GM10248 (cell line): ENCODE measurements at regions not wholly inside any gene's neighbourhood (a gene's known extent, or its start where the extent isn't known, plus 50 kb on each side); places are given as distances from the start of the nearest gene placed in this dataset.
A peak's percentile ranks its signal among the peaks of the same experiment; 100 is the strongest.

Source experiments
- CTCF ChIA-PET: fragments of 300-600 bp; sonication (Branson Sonifier 250); formaldehyde crosslinking; extraction: SDS; loops from one replicate; lab custom pipeline; 2021; ENCODE audit warnings: antibody characterized with exemption; lab: Yijun Ruan, JAX
- POLR2A ChIA-PET: fragments of 350-650 bp; sonication (Branson Sonifier 250); formaldehyde crosslinking; extraction: SDS; loops from one replicate; lab custom pipeline; 2020; ENCODE audit warnings: antibody characterized with exemption; lab: Yijun Ruan, JAX
- DNase-seq: peaks from one replicate; pipeline ENCODE4 v3.0.0; 2012; ENCODE audit errors: extremely low spot score
- TF ChIP-seq, protein P1 (sequence below): IDR thresholded peaks from 2 replicates; pipeline ENCODE4 v1.5.1; 2012; ENCODE audit warnings: mild to moderate bottlenecking, low read depth; ENCODE audit errors: extremely low read depth, missing control alignments, control extremely low read depth

DNA sequence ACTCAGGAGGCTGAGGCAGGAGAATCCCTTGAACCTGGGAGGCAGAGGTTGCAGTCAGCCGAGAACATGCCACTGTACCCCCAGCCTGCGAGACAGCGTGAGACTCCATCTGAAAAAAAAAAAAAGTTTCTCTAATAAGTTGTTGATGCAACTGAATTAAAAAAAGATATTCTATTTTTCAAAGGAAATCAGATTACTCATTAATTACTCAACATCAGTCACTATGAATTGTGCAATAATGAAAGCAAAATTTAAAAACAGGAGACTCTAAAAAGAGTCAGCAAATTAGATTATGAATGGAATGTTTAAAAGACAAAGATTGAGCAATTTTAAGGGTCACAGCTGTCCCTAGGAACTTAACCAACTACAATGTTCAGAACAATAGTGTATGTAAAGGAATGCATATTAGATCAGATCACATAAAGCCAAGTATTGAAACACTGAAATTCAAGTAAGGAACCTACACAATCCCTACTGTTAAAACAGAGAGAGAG, 60.2 kb upstream of the SLC4A7 start:
- CTCF ChIA-PET = no interaction called here
- TF ChIP-seq, protein P1, sequence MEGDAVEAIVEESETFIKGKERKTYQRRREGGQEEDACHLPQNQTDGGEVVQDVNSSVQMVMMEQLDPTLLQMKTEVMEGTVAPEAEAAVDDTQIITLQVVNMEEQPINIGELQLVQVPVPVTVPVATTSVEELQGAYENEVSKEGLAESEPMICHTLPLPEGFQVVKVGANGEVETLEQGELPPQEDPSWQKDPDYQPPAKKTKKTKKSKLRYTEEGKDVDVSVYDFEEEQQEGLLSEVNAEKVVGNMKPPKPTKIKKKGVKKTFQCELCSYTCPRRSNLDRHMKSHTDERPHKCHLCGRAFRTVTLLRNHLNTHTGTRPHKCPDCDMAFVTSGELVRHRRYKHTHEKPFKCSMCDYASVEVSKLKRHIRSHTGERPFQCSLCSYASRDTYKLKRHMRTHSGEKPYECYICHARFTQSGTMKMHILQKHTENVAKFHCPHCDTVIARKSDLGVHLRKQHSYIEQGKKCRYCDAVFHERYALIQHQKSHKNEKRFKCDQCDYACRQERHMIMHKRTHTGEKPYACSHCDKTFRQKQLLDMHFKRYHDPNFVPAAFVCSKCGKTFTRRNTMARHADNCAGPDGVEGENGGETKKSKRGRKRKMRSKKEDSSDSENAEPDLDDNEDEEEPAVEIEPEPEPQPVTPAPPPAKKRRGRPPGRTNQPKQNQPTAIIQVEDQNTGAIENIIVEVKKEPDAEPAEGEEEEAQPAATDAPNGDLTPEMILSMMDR = no peak
- DNase-seq = no peak
- POLR2A ChIA-PET = no interaction called here

DNA sequence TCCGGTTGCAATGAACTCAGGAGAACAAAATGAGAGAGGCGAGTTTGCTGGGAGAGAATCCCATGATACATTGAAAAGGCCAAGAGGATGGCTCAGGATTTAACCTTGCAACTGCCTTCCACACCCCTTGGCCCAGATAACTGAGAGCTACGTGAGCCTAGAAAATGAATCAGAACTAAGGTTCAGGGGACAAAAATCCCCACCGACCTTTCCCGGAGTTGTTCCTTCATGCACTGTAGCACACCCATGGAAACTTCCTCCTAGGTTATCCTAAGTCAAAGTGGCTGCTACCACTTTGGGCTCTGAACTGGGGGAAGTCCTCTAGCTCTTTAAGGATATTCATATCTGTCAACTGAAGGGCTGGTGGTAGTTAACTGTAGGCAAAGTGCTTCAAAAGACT, 58.3 kb upstream of the SLC4A7 start:
- TF ChIP-seq, protein P1 = no peak
- ChIA-PET POLR2A (no interaction called here), CTCF (interaction anchor here (1.7 kb wide), 1 partner anchor 14 kb away, joined by 4 read pairs; no protein-coding TSS in a partner anchor)
- no peak for DNase-seq

DNA sequence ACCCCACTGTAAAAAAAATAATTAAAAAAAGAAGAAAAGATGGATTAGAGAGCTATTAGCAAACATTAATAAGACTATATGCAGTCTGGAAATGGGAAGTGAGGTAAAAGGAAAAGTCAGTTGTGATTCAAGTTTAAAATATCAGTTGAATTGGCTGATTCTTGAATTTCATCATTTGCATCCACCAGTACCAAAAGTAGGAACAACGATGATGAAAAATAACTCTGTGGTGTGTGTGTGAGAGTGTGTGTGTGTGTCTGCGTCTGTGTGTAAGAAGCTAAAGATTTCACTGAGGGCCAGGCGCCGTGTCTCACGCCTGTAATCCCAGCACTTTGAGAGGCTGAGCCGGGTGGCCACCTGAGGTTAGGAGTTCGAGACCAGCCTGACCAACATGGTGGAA, 56.0 kb upstream of the SLC4A7 start:
- TF ChIP-seq, protein P1 = no peak
- ChIA-PET CTCF (no interaction called here), POLR2A (no interaction called here)
- DNase-seq = no peak

DNA sequence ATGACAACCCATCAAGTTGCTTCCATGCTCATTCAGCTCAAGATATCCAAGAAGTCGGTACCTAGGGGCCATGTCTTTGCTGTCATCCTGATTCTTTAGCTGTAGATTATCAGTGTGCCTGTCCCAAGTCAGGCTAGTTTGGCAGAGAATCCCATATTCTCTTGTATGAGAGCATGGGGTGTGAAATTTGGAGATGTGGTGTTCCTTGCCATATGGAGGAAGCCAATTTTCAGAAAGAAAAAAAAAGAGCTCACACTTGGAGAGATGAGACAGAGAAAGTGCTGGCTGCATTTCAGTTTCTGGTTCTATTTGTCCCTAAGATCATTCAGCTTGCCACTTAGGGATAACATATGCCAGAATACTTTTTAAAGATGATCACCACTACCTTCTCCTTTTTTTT, 52.3 kb upstream of the SLC4A7 start:
- no peak for DNase-seq
- POLR2A ChIA-PET = no interaction called here

DNA sequence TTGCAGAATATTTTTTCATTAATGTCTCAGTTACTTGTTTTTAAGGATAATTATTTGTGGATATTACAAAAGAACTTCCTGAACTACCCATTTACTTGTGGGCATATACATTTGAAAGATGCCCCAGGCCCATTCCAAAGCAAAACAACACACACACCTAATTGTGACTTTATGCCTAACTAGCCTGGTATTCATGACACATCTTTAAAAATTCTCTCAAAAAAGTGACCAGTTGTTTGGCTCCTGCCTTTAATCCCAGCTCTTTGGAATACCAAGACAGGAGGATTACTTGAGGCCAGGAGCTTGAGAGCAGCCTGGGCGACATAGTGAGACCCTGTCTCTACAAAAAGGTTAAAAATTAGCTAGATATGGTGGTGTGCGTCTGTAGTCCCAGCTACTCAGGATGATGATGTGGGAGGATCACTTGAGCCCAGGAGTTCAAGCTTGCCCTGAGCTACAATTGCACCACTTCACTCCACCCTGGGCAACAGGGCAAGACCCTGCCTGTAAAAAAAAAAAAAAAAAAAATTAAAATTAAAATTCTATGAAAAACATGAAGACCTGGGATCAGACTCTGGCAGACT, 51.7 kb upstream of the SLC4A7 start:
- no peak for DNase-seq
- ChIA-PET CTCF (interaction anchor here (1.2 to 1.5 kb wide), 2 partner anchors 13 to 35 kb away, joined by 4 read pairs; no protein-coding TSS in a partner anchor), POLR2A (no interaction called here)
- TF ChIP-seq, protein P1 = no peak

More for the DNA sequence above, 52.3 kb upstream of the SLC4A7 start:
- CTCF ChIA-PET = interaction anchor here (0.8 to 1.2 kb wide), 2 partner anchors 9 to 12 kb away, joined by 4 to 5 read pairs; no protein-coding TSS in a partner anchor
- TF ChIP-seq, protein P1 = no peak

DNA sequence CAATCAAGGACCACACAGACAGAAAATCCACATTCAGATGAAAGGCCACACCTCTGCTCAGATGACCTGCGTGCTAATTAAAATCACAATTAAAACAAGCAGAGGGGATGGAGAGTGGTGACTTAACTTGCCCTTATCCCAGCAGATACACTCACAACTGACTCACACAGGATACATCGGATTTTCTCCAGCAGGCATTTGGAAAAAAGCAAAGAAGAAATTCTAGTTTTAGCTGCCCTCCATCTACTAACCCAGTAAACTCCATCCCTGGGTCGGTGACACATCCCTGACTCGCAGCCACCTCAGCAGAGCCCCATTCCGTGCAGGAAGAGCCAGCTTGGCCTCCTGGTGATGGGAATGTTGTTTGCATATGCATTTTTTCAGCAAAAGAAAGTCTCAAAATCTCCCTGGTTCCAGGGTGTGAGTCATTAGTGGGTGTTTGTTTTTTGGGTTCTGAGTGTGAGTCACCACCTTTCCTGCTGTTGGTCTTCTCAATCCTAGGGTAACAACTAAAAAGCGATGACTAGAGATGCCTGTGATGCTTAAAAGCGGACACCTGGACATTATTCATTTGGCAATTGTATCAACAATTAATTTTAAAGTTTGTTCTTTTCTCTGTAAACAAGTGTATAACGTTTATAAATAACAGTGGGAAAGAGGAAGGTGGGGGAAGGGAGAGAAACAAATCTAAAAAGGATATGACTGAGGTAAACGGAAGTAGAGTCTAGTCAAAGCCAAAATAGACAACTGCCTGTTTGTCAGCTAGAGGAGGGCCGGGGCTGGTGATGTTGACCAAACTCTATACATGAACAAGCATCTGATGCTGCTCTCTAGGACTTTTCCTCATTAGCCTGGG, 49.8 kb upstream of the SLC4A7 start:
- CTCF ChIA-PET = interaction anchor here (1.5 kb wide), 1 partner anchor 33 kb away, joined by 4 read pairs; no protein-coding TSS in a partner anchor
- TF ChIP-seq, protein P1 = no peak
- peak; percentile 27 for DNase-seq
- POLR2A ChIA-PET = no interaction called here
